Endodermal cell (in vitro differentiated cells): ENCODE measurements at regions not wholly inside any gene's neighbourhood (a gene's known extent, or its start where the extent isn't known, plus 50 kb on each side); places are given as distances from the start of the nearest gene placed in this dataset.

Experiments
- DNase-seq: peaks from one replicate; pipeline ENCODE4 v3.0.0-alpha.2; 2017
- H3K27ac ChIP-seq: 2 replicates; pipeline ENCODE4 v1.5.1; 2013; ENCODE audit warnings: mild to moderate bottlenecking, low read depth, low read length, moderate library complexity
- H3K27me3 ChIP-seq: 2 replicates; pipeline ENCODE4 v1.6.1; 2013; ENCODE audit warnings: mild to moderate bottlenecking, low read length, moderate library complexity; ENCODE audit not compliant: insufficient read depth, control insufficient read depth, poor library complexity, severe bottlenecking
- H3K36me3 ChIP-seq: 2 replicates; pipeline ENCODE4 v1.7.0; 2013; ENCODE audit warnings: mild to moderate bottlenecking, low read length, moderate library complexity; ENCODE audit not compliant: control insufficient read depth, insufficient read depth
- H3K4me1 ChIP-seq: one replicate; pipeline ENCODE4 v1.7.0; 2013; ENCODE audit warnings: low read length; ENCODE audit not compliant: control insufficient read depth, insufficient read depth
- H3K4me3 ChIP-seq: 2 replicates; pipeline ENCODE4 v1.5.1; 2013; ENCODE audit warnings: mild to moderate bottlenecking, low read length, moderate library complexity
- H3K9ac ChIP-seq: 2 replicates; pipeline ENCODE4 v1.6.1; 2013; ENCODE audit warnings: mild to moderate bottlenecking, low read length, moderate library complexity; ENCODE audit not compliant: poor library complexity, severe bottlenecking; ENCODE audit errors: extremely low read depth
- H3K9me3 ChIP-seq: 2 replicates; pipeline ENCODE4 v1.6.1; 2013; ENCODE audit warnings: mild to moderate bottlenecking, low read length, moderate library complexity; ENCODE audit not compliant: control insufficient read depth
- H3K27ac Mint-ChIP-seq: 2 replicates; pipeline ENCODE4 v1.8.0; 2020; ENCODE audit warnings: mixed read lengths
- H3K27me3 Mint-ChIP-seq: 2 replicates; pipeline ENCODE4 v1.8.0; 2021; ENCODE audit warnings: mild to moderate bottlenecking, mixed read lengths; ENCODE audit not compliant: insufficient read depth
- H3K36me3 Mint-ChIP-seq: 2 replicates; pipeline ENCODE4 v1.8.0; 2020; ENCODE audit warnings: low read depth, mixed read lengths
- H3K4me1 Mint-ChIP-seq: 2 replicates; pipeline ENCODE4 v1.8.0; 2020; ENCODE audit warnings: mixed read lengths
- H3K4me3 Mint-ChIP-seq: 2 replicates; pipeline ENCODE4 v1.8.0; 2020; ENCODE audit warnings: mild to moderate bottlenecking, moderate library complexity, mixed read lengths
- H3K9me3 Mint-ChIP-seq: 2 replicates; pipeline ENCODE4 v1.8.0; 2020; ENCODE audit warnings: mild to moderate bottlenecking, mixed read lengths
- CTCF ChIP-seq: fragments of 200-600 bp; sonication (generic); conservative IDR thresholded peaks from 2 replicates; pipeline ENCODE4 v1.5.0; 2021; ENCODE audit warnings: antibody characterized with exemption, mild to moderate bottlenecking
- WGBS, 2 experiments: methylation state at CpG; one replicate each; pipeline versions ENCODE4 v1.1.5 to v1.1.7; 2013; ENCODE audit warnings: missing lambda C conversion rate in 2 of 2, mixed read lengths in 1 of 2; ENCODE audit not compliant: insufficient coverage in 1 of 2, insufficient read length in 1 of 2; 5-methylcytosine and 5-hydroxymethylcytosine counted together

- Histone ChIP-seq H3K9ac (no peak overlapping the region), H3K27ac (no peak overlapping the region), H3K4me3 (no peak overlapping the region), H3K9me3 (no peaks in the 10 kb centered on the region), H3K36me3 (no peaks in the 10 kb centered on the region), H3K27me3 (no peaks in the 10 kb centered on the region), H3K4me1 (no peaks in the 10 kb centered on the region)
- Mint-ChIP-seq H3K27ac (no peak overlapping the region), H3K36me3 (no peaks in the 10 kb centered on the region), H3K27me3 (no peaks in the 10 kb centered on the region), H3K4me3 (no peak overlapping the region), H3K4me1 (no peaks in the 10 kb centered on the region), H3K9me3 (no peaks in the 10 kb centered on the region)
- no peak for DNase-seq
- no peak for TF ChIP-seq CTCF
Observed at GRCh38 chr10:55273946-55274345, 472.9 kb upstream of the PCDH15 start.

- no peak overlapping the region for H3K27ac ChIP-seq
- 76 to 91% methylated on average over 2 to 3 of the region's 3 CpGs for WGBS, 2 experiments
Observed at GRCh38 chr10:55272886-55273285, 471.9 kb upstream of the PCDH15 start.

GRCh38 chr10:55266797-55267196 lies 465.8 kb upstream of the PCDH15 start:
- Histone ChIP-seq H3K4me1 (no peaks in the 10 kb centered on the region), H3K9me3 (no peaks in the 10 kb centered on the region), H3K27ac (no peak overlapping the region), H3K4me3 (no peak overlapping the region), H3K9ac (no peak overlapping the region), H3K36me3 (no peaks in the 10 kb centered on the region), H3K27me3 (no peaks in the 10 kb centered on the region)
- TF ChIP-seq CTCF, result no peak
- H3K4me3 Mint-ChIP-seq, result no peak overlapping the region
- DNase-seq, result no peak
- no peaks in the 10 kb centered on the region for H3K36me3 Mint-ChIP-seq
- H3K27ac Mint-ChIP-seq, result no peak overlapping the region
- peaks cover 2% of the 10 kb centered on the region for H3K4me1 Mint-ChIP-seq
- H3K27me3 Mint-ChIP-seq, result peaks cover 2% of the 10 kb centered on the region
- WGBS, 2 experiments, result 90 to 91% methylated on average over 2 to 4 of the region's 4 CpGs
- H3K9me3 Mint-ChIP-seq, result no peaks in the 10 kb centered on the region

More at GRCh38 chr10:55272886-55273285, 471.9 kb upstream of the PCDH15 start:
- H3K9me3 ChIP-seq, result no peaks in the 10 kb centered on the region
- no peaks in the 10 kb centered on the region for H3K4me1 Mint-ChIP-seq
- H3K27me3 ChIP-seq, result no peaks in the 10 kb centered on the region
- no peak overlapping the region for H3K9ac ChIP-seq
- TF ChIP-seq CTCF, result no peak
- no peaks in the 10 kb centered on the region for H3K9me3 Mint-ChIP-seq
- H3K36me3 Mint-ChIP-seq, result no peaks in the 10 kb centered on the region
- no peak overlapping the region for H3K4me3 ChIP-seq
- H3K27me3 Mint-ChIP-seq, result no peaks in the 10 kb centered on the region
- DNase-seq, result no peak
- no peak overlapping the region for H3K27ac Mint-ChIP-seq
- H3K36me3 ChIP-seq, result no peaks in the 10 kb centered on the region
- H3K4me1 ChIP-seq, result no peaks in the 10 kb centered on the region
- H3K4me3 Mint-ChIP-seq, result no peak overlapping the region
